Stomach smooth muscle (tissue), 2 donors: ENCODE measurements at regions not wholly inside any gene's neighbourhood (a gene's known extent, or its start where the extent isn't known, plus 50 kb on each side); places are given as distances from the start of the nearest gene placed in this dataset.

Experiments
- H3K27ac ChIP-seq: one replicate; pipeline ENCODE4 v1.7.0; 2013; ENCODE audit warnings: mild to moderate bottlenecking, low read length, inconsistent platforms
- H3K27me3 ChIP-seq, 2 donors: one replicate each; pipeline ENCODE4 v1.7.0; 2013; ENCODE audit warnings: low read length in 2 of 2; ENCODE audit not compliant: insufficient read depth in 2 of 2, control insufficient read depth in 1 of 2
- H3K36me3 ChIP-seq, 2 donors: one replicate each; pipeline ENCODE4 v1.7.0; 2013; ENCODE audit warnings: low read length in 2 of 2; ENCODE audit not compliant: control insufficient read depth in 2 of 2, insufficient read depth in 2 of 2
- H3K4me1 ChIP-seq: one replicate; pipeline ENCODE4 v1.7.0; 2013; ENCODE audit warnings: low read length; ENCODE audit not compliant: control insufficient read depth, insufficient read depth
- H3K4me3 ChIP-seq, 2 donors: one replicate each; pipeline ENCODE4 v1.7.0; 2013; ENCODE audit warnings: low read length in 2 of 2
- H3K9ac ChIP-seq, 2 donors: one replicate each; pipeline ENCODE4 v1.7.0; 2013; ENCODE audit warnings: low read length in 2 of 2, mild to moderate bottlenecking in 1 of 2
- H3K9me3 ChIP-seq, 2 donors: one replicate each; pipeline ENCODE4 v1.7.0; 2013; ENCODE audit warnings: low read length in 2 of 2; ENCODE audit not compliant: control insufficient read depth in 2 of 2
- donor health status: healthy.
- donor health status: Pancreatic carcinoma.

- Histone ChIP-seq H3K36me3 (no peaks in the 10 kb centered on the region), H3K9ac (no peak overlapping the region), H3K27ac (no peak overlapping the region), H3K4me3 (no peak overlapping the region), H3K9me3 (no peaks in the 10 kb centered on the region), H3K4me1 (no peaks in the 10 kb centered on the region), H3K27me3 (no peaks in the 10 kb centered on the region)
Measured at GRCh38 chr10:58140691-58141347, 126.9 kb downstream of the IPMK start.

- Histone ChIP-seq H3K4me3 (no peak overlapping the region), H3K9ac (no peak overlapping the region), H3K9me3 (no peaks in the 10 kb centered on the region), H3K27ac (no peak overlapping the region), H3K4me1 (no peaks in the 10 kb centered on the region), H3K36me3 (no peaks in the 10 kb centered on the region), H3K27me3 (no peaks in the 10 kb centered on the region)
Measured at GRCh38 chr10:58140054-58140453, 127.6 kb downstream of the IPMK start.

- Histone ChIP-seq H3K27me3 (no peaks in the 10 kb centered on the region), H3K27ac (no peak overlapping the region), H3K9ac (no peak overlapping the region), H3K4me1 (no peaks in the 10 kb centered on the region), H3K9me3 (no peaks in the 10 kb centered on the region), H3K36me3 (no peaks in the 10 kb centered on the region), H3K4me3 (no peak overlapping the region)
Measured at GRCh38 chr10:58137813-58138212, 129.9 kb downstream of the IPMK start.

GRCh38 chr10:58115218-58116050, 152.3 kb downstream of the IPMK start:
- Histone ChIP-seq H3K27ac (no peak overlapping the region), H3K9me3 (no peaks in the 10 kb centered on the region), H3K4me3 (no peak overlapping the region), H3K9ac (no peak overlapping the region), H3K27me3 (no peaks in the 10 kb centered on the region), H3K4me1 (no peaks in the 10 kb centered on the region), H3K36me3 (no peaks in the 10 kb centered on the region)

- Histone ChIP-seq H3K9me3 (no peaks in the 10 kb centered on the region), H3K9ac (no peak overlapping the region), H3K36me3 (no peaks in the 10 kb centered on the region), H3K27me3 (no peaks in the 10 kb centered on the region), H3K27ac (no peak overlapping the region), H3K4me3 (no peak overlapping the region), H3K4me1 (no peaks in the 10 kb centered on the region)
Measured at GRCh38 chr10:58109731-58110130, 158.0 kb downstream of the IPMK start.

- H3K36me3 ChIP-seq, result no peaks in the 10 kb centered on the region
- no peak overlapping the region for H3K27ac ChIP-seq
- H3K9ac ChIP-seq, result no peak overlapping the region
- no peaks in the 10 kb centered on the region for H3K27me3 ChIP-seq
- H3K4me3 ChIP-seq, result no peak overlapping the region
- H3K9me3 ChIP-seq, result no peaks in the 10 kb centered on the region
- H3K4me1 ChIP-seq, result no peaks in the 10 kb centered on the region
Measured at GRCh38 chr10:58107506-58107905, 160.2 kb downstream of the IPMK start.

- Histone ChIP-seq H3K9me3 (no peaks in the 10 kb centered on the region), H3K27me3 (no peaks in the 10 kb centered on the region), H3K36me3 (no peaks in the 10 kb centered on the region), H3K9ac (no peak overlapping the region), H3K4me1 (no peaks in the 10 kb centered on the region), H3K4me3 (no peak overlapping the region), H3K27ac (no peak overlapping the region)
Measured at GRCh38 chr10:58106211-58107035, 161.3 kb downstream of the IPMK start.

GRCh38 chr10:58104351-58104751, 163.3 kb downstream of the IPMK start:
- no peak overlapping the region for H3K27ac ChIP-seq
- H3K4me1 ChIP-seq, result no peaks in the 10 kb centered on the region
- H3K27me3 ChIP-seq, result no peaks in the 10 kb centered on the region
- H3K9ac ChIP-seq, result no peak overlapping the region
- no peak overlapping the region for H3K4me3 ChIP-seq
- H3K36me3 ChIP-seq, result no peaks in the 10 kb centered on the region
- H3K9me3 ChIP-seq, result no peaks in the 10 kb centered on the region

- Histone ChIP-seq H3K27ac (no peak overlapping the region), H3K4me1 (no peaks in the 10 kb centered on the region), H3K9ac (no peak overlapping the region), H3K27me3 (no peaks in the 10 kb centered on the region), H3K9me3 (no peaks in the 10 kb centered on the region), H3K36me3 (no peaks in the 10 kb centered on the region), H3K4me3 (no peak overlapping the region)
Measured at GRCh38 chr10:58102897-58103296, 164.8 kb downstream of the IPMK start.

GRCh38 chr10:58101682-58102081, 166.0 kb downstream of the IPMK start:
- Histone ChIP-seq H3K4me1 (no peaks in the 10 kb centered on the region), H3K4me3 (no peak overlapping the region), H3K27me3 (no peaks in the 10 kb centered on the region), H3K36me3 (no peaks in the 10 kb centered on the region), H3K9me3 (no peaks in the 10 kb centered on the region), H3K27ac (no peak overlapping the region), H3K9ac (no peak overlapping the region)
